ENCODE measurements at regions not wholly inside any gene's neighbourhood (a gene's known extent, or its start where the extent isn't known, plus 50 kb on each side); places are given as distances from the start of the nearest gene placed in this dataset.
A peak's percentile ranks its signal among the peaks of the same experiment; 100 is the strongest.
"Not testable (repeated sequence)": the region's sequence is repeated elsewhere in the genome, so short reads cannot be mapped to it uniquely, and the experiment has no call there.

DNA sequence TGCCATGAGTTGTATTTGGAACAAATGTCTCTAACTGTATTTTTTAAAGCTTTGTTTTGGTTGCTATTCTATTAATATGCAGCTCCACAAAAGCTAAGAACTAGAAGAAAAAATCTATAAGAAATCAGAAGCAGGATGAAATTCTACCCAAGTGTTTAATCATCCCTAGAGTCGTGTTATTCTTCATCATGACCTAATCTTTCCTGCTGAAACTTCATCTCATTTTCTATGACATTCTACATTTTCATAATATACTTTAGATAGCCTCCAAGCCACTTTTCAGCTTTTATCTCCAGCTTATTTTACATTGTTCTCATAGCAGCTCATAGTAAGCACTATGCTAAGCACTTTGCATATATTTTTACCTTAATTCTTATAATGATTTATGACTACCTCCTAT is 302.8 kb downstream of the FOXO1 start:
- TF ChIP-seq, protein P1, sequence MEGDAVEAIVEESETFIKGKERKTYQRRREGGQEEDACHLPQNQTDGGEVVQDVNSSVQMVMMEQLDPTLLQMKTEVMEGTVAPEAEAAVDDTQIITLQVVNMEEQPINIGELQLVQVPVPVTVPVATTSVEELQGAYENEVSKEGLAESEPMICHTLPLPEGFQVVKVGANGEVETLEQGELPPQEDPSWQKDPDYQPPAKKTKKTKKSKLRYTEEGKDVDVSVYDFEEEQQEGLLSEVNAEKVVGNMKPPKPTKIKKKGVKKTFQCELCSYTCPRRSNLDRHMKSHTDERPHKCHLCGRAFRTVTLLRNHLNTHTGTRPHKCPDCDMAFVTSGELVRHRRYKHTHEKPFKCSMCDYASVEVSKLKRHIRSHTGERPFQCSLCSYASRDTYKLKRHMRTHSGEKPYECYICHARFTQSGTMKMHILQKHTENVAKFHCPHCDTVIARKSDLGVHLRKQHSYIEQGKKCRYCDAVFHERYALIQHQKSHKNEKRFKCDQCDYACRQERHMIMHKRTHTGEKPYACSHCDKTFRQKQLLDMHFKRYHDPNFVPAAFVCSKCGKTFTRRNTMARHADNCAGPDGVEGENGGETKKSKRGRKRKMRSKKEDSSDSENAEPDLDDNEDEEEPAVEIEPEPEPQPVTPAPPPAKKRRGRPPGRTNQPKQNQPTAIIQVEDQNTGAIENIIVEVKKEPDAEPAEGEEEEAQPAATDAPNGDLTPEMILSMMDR (conservative IDR thresholded peaks at IDR 0.05; ENCODE audit: low read depth, low read length), result no peak
- H3K4me3 ChIP-seq (ENCODE audit: low read depth, low read length), result no peak overlapping the region
- DNase-seq (ENCODE audit: low read depth), result no peak

DNA sequence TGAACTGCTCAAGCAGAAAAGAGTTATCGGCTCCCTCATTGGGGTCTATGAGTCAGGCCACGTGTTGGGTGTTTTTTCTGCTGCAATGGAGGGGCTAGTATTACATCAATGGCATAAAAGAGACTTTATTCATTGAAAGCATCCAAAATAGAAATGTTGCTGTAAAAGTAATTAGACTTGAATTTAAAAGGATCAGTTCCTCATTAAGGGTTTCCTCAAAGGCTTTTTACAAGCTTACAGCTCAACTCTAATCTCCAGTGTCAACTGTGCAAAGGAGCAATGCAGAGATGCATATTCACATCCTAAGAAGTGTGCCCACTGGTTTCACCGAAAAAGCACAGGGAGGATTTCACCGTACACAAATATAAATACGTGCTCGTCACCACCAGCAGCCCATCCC is 300.3 kb downstream of the FOXO1 start:
- DNase-seq (ENCODE audit: low read depth), result no peak
- TF ChIP-seq, protein P1 (conservative IDR thresholded peaks at IDR 0.05; ENCODE audit: low read depth, low read length), result no peak
- no peak overlapping the region for H3K4me3 ChIP-seq (ENCODE audit: low read depth, low read length)

DNA sequence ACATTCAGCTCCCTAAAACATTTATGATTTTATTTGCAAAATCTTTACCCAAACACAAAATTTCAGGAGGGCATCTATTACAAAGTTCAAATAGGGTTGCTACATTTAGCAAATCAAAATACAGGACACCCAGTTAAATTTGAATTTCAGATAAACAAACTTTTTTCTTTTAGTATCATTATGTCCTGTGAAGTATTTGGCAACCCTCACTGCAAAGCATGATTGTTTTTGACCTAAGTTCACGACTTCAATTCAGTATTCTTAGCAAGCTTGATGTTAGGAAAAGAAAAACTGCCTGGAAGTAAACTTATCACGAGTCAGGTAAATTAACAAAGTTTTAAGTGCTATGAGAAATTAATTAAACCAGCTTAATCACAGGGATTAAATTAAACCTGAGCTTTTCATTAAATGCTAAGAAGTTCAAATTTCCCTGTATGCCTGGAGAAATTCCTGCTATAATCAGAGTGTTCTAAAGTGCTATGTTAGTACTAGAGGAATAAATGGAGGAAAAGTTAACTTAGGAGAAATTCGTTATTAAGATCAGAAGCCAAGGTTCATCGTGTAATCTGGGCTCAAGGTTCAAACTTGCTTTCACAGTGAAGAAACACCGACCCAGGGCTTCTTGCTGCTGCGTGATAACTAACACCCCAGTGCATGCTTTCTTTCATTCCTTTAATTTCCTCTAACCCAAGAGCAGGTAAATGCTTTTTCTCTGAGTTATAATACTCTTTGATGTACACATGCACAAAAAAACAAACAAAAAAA is 298.1 kb downstream of the FOXO1 start:
- TF ChIP-seq, protein P1 (conservative IDR thresholded peaks at IDR 0.05; ENCODE audit: low read depth, low read length), result no peak
- peak; percentile 44 for DNase-seq (ENCODE audit: low read depth)

DNA sequence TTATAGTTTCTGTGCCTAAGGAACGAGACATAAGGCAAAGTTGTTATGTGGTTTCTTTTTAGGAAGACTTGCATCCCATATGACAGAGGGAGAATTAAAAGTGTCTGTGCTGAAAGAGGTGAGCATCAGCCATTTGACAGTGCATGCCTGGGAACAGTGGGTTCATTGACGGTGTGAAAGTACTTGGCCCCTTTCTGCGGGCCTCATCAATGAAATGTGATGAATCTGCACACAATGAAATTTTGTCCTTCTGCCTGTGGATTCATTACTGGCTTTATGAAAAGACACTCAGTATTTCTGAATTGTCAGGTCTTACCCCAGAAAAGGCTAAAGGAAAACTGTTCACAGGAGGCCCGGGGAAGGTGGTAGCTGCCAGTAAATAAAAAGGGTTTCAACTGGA is 295.8 kb downstream of the FOXO1 start:
- TF ChIP-seq, protein P1 (conservative IDR thresholded peaks at IDR 0.05; ENCODE audit: low read depth, low read length), result no peak
- H3K4me3 ChIP-seq (ENCODE audit: low read depth, low read length), result no peak overlapping the region
- DNase-seq (ENCODE audit: low read depth), result no peak

More for the DNA sequence above, 298.1 kb downstream of the FOXO1 start:
- no peak overlapping the region for H3K4me3 ChIP-seq (ENCODE audit: low read depth, low read length)

DNA sequence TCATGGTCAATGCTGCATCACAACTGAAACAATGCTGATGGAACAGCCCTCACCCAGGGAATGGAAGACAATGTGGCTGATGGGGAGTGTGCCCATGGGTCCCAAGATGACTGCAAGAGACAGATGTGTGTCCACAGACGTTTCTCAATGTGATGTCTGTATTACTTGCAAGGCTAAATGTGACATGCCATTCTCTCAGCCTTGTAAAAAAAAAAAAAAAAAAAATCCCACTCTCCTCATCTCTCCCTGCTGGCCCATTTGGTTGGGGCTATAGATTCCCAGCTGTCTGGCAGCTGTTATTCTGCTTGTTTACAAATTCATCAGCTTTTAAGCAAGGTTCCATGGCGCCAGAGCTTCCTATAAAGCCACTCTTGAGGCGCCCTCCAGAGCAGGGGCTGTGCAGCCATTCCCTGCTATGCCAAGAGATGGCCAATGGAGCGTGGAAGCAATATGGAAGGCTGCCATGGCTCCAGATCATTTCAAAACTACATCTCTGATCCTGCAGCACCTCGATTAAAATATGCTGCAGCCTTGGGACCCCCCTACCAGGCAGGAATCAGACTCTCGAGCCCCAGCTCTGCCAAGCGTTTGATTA is 294.8 kb downstream of the FOXO1 start:
- no peak for DNase-seq (ENCODE audit: low read depth)
- TF ChIP-seq, protein P1 (conservative IDR thresholded peaks at IDR 0.05; ENCODE audit: low read depth, low read length), result no peak
- no peak overlapping the region for H3K4me3 ChIP-seq (ENCODE audit: low read depth, low read length)

DNA sequence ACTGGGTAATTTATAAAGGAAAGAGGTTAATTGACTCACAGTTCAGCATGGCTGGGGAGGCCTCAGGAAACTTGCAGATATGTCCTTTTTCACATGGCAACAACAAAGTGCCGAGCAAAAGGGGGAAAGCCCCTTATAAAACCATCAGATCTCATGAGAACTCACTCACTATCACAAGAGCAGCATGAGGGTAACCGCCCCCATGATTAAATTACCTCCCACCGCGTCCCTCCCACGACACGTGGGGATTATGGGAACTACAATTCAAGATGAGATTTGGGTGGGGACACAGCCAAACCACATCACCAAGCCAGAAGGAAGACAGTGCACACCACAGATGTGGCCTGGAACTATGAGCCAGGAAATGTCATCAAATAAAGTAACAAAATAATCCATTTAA is 292.8 kb downstream of the FOXO1 start:
- H3K4me3 ChIP-seq (ENCODE audit: low read depth, low read length); DNase-seq (ENCODE audit: low read depth): not testable (repeated sequence)

DNA sequence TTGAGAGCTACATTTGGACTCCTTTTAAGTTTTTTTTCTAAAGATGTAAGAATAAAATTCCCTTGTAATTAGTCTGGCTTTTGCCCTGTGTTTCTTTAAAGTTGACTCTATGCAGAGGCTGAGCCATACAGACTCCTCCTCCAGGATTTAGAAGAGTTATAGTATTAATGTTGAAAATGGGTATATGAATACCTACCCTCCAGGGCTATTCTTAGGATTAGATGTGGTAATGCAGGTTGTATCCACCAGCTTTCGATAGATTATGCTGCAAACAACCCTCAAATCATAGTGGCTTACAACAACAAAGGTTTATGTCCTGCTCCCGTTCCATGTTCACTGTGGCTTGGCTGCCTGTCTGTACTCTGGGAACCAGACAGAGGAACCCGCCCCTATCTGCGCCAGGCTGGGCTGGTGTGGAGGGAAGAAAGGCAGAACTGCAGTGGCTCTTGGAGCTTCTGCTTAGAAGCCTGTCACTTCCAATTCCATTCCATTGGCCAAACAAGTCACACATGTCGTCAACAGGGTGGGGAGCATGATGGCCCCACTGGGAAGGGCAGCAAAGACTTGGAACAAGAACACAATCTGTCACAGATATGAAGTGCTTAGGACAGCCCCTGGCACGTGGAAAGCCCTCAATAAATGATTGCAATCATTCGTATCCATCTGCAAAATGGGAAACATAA is 290.8 kb downstream of the FOXO1 start:
- DNase-seq (ENCODE audit: low read depth), result no peak
- TF ChIP-seq, protein P1 (conservative IDR thresholded peaks at IDR 0.05; ENCODE audit: low read depth, low read length), result no peak
- no peak overlapping the region for H3K4me3 ChIP-seq (ENCODE audit: low read depth, low read length)

Data from choroid plexus epithelial cell (primary cell).